DMS53 (cell line): ENCODE measurements at regions not wholly inside any gene's neighbourhood (a gene's known extent, or its start where the extent isn't known, plus 50 kb on each side); places are given as distances from the start of the nearest gene placed in this dataset.
A peak's percentile ranks its signal among the peaks of the same experiment; 100 is the strongest.
"Not testable (repeated sequence)": the region's sequence is repeated elsewhere in the genome, so short reads cannot be mapped to it uniquely, and the experiment has no call there.

Experiments used
- DNase-seq: peaks from one replicate; lab custom pipeline; 2025; lab: John Stamatoyannopoulos, UW

- no peak for DNase-seq
These were observed 762.3 kb downstream of the BCL11A start for GRCh38 chr2:59791004-59791618.

- DNase-seq = no peak
These were observed 763.1 kb downstream of the BCL11A start for GRCh38 chr2:59790186-59791003.

GRCh38 chr2:59789523-59789922 lies 763.9 kb downstream of the BCL11A start:
- DNase-seq = no peak

GRCh38 chr2:59787095-59787494 lies 766.4 kb downstream of the BCL11A start:
- DNase-seq = no peak

- DNase-seq = no peak
These were observed 766.8 kb downstream of the BCL11A start for GRCh38 chr2:59786684-59787083.

- no peak for DNase-seq
These were observed 773.9 kb downstream of the BCL11A start for GRCh38 chr2:59779571-59779970.

GRCh38 chr2:59777120-59777519 lies 776.3 kb downstream of the BCL11A start:
- DNase-seq = no peak

- DNase-seq = no peak
These were observed 776.8 kb downstream of the BCL11A start for GRCh38 chr2:59776726-59777008.

- DNase-seq = peak; percentile 16
These were observed 778.5 kb downstream of the BCL11A start for GRCh38 chr2:59774821-59775433.

GRCh38 chr2:59770651-59771050 lies 782.8 kb downstream of the BCL11A start:
- DNase-seq = peak; percentile 21

GRCh38 chr2:59761966-59762365 lies 791.5 kb downstream of the BCL11A start:
- DNase-seq = no peak

- DNase-seq = no peak
These were observed 797.3 kb downstream of the BCL11A start for GRCh38 chr2:59756150-59756549.

- no peak for DNase-seq
These were observed 799.3 kb downstream of the BCL11A start for GRCh38 chr2:59754011-59754735.

GRCh38 chr2:59752512-59752911 lies 800.9 kb downstream of the BCL11A start:
- no peak for DNase-seq

GRCh38 chr2:59752071-59752470 lies 801.4 kb downstream of the BCL11A start:
- DNase-seq = no peak

- DNase-seq = not testable (repeated sequence)
These were observed 802.2 kb downstream of the BCL11A start for GRCh38 chr2:59751214-59751613.

GRCh38 chr2:59746291-59746690 lies 807.2 kb downstream of the BCL11A start:
- no peak for DNase-seq

GRCh38 chr2:59745085-59745484 lies 808.4 kb downstream of the BCL11A start:
- no peak for DNase-seq

GRCh38 chr2:59744436-59744835 lies 809.0 kb downstream of the BCL11A start:
- no peak for DNase-seq

- DNase-seq = no peak
These were observed 811.6 kb downstream of the BCL11A start for GRCh38 chr2:59741840-59742239.

GRCh38 chr2:59739166-59739565 lies 814.3 kb downstream of the BCL11A start:
- no peak for DNase-seq

GRCh38 chr2:59737299-59737698 lies 816.2 kb downstream of the BCL11A start:
- DNase-seq = no peak

GRCh38 chr2:59734743-59735142 lies 818.7 kb downstream of the BCL11A start:
- peak; percentile 41 for DNase-seq
